Thoracic aorta (tissue), 2 donors: ENCODE measurements at regions not wholly inside any gene's neighbourhood (a gene's known extent, or its start where the extent isn't known, plus 50 kb on each side); places are given as distances from the start of the nearest gene placed in this dataset.

Source experiments
- ATAC-seq: fragments of 150-250 bp; one replicate; pipeline ENCODE4 v1.8.0; 2017; ENCODE audit warnings: low read depth; ENCODE audit not compliant: insufficient number of reproducible peaks, low FRiP score
- DNase-seq: peaks from one replicate; pipeline ENCODE4 v3.0.0-alpha.2; 2020; ENCODE audit warnings: low spot score
- H3K27ac ChIP-seq, 2 donors: fragments of 200-600 bp; sonication (generic); 1 replicate in 1 of 2; 2 replicates in 1 of 2; pipeline ENCODE4 v1.5.1; 2016; ENCODE audit warnings: mild to moderate bottlenecking in 2 of 2, moderate library complexity in 2 of 2
- H3K27me3 ChIP-seq: fragments of 200-600 bp; sonication (generic); replicated peaks from 2 replicates; pipeline ENCODE4 v1.6.0; 2016; ENCODE audit warnings: mild to moderate bottlenecking; ENCODE audit not compliant: insufficient read depth
- H3K36me3 ChIP-seq: fragments of 200-600 bp; sonication (generic); one replicate; pipeline ENCODE4 v1.5.1; 2016
- H3K4me1 ChIP-seq, 2 donors: fragments of 200-600 bp; sonication (generic); 1 replicate in 1 of 2; 2 replicates in 1 of 2; pipeline versions ENCODE4 v1.5.1 to v1.6.0; 2016; ENCODE audit warnings: low read depth in 2 of 2, mild to moderate bottlenecking in 1 of 2; ENCODE audit not compliant: control insufficient read depth in 1 of 2
- H3K4me3 ChIP-seq: fragments of 200-600 bp; sonication (generic); 2 replicates; pipeline ENCODE4 v1.5.1; 2016; ENCODE audit warnings: mild to moderate bottlenecking
- H3K9me3 ChIP-seq: fragments of 200-600 bp; sonication (generic); 2 replicates; pipeline ENCODE4 v1.5.1; 2016
- TF ChIP-seq, protein P1 (sequence below): fragments of 200-600 bp; sonication (generic); IDR thresholded peaks from one replicate; pipeline ENCODE4 v1.5.1; 2019; ENCODE audit warnings: antibody characterized with exemption

DNA sequence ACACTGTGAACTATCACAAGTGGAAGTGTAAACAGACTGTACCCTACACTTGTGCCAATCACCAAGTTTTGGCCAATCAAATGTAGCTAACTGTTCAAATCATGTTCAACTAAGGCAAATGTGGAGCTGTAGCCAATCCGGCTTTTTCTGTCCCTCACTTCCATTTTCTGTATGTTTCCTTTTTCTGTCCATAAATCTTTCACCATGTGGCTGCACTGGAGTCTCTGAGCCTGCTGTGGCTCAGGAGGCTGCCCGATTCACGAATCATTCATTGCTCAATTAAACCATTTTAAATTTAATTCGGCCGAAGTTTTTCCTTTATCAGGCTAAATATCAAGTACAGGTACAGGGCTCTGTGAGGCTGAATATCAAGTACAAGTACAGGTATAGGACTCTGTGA, 216.5 kb downstream of the RFC3 start:
- ATAC-seq, result no peak
- no peak overlapping the region for H3K27ac ChIP-seq
- no peaks in the 10 kb centered on the region for H3K4me1 ChIP-seq
- no peaks in the 10 kb centered on the region for H3K9me3 ChIP-seq
- no peaks in the 10 kb centered on the region for H3K27me3 ChIP-seq
- H3K4me3 ChIP-seq, result no peak overlapping the region
- DNase-seq, result no peak
- H3K36me3 ChIP-seq, result no peaks in the 10 kb centered on the region
- TF ChIP-seq, protein P1, sequence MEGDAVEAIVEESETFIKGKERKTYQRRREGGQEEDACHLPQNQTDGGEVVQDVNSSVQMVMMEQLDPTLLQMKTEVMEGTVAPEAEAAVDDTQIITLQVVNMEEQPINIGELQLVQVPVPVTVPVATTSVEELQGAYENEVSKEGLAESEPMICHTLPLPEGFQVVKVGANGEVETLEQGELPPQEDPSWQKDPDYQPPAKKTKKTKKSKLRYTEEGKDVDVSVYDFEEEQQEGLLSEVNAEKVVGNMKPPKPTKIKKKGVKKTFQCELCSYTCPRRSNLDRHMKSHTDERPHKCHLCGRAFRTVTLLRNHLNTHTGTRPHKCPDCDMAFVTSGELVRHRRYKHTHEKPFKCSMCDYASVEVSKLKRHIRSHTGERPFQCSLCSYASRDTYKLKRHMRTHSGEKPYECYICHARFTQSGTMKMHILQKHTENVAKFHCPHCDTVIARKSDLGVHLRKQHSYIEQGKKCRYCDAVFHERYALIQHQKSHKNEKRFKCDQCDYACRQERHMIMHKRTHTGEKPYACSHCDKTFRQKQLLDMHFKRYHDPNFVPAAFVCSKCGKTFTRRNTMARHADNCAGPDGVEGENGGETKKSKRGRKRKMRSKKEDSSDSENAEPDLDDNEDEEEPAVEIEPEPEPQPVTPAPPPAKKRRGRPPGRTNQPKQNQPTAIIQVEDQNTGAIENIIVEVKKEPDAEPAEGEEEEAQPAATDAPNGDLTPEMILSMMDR, result no peak

DNA sequence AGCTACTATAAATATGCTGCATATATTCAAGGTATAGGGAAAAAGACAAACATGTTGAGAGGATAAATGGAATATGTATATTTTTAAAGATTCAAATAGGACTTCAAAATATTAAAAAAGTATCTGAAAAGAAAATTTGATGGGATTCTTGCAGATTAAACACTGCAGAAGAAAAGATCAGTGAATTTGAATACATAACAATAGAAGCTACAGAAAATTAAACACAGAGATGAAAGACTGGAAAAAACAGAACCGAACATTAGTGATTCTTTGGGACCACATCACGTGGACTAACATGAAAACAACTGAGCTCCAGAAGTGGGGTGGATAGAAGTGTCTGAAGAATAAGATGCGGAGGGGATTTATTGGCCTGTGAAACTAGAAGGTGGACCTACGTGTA, 217.2 kb downstream of the RFC3 start:
- H3K27me3 ChIP-seq, result no peaks in the 10 kb centered on the region
- no peaks in the 10 kb centered on the region for H3K4me1 ChIP-seq
- H3K36me3 ChIP-seq, result no peaks in the 10 kb centered on the region
- TF ChIP-seq, protein P1, result no peak
- H3K4me3 ChIP-seq, result no peak overlapping the region
- H3K9me3 ChIP-seq, result no peaks in the 10 kb centered on the region
- H3K27ac ChIP-seq, result no peak overlapping the region
- no peak for DNase-seq
- no peak for ATAC-seq

DNA sequence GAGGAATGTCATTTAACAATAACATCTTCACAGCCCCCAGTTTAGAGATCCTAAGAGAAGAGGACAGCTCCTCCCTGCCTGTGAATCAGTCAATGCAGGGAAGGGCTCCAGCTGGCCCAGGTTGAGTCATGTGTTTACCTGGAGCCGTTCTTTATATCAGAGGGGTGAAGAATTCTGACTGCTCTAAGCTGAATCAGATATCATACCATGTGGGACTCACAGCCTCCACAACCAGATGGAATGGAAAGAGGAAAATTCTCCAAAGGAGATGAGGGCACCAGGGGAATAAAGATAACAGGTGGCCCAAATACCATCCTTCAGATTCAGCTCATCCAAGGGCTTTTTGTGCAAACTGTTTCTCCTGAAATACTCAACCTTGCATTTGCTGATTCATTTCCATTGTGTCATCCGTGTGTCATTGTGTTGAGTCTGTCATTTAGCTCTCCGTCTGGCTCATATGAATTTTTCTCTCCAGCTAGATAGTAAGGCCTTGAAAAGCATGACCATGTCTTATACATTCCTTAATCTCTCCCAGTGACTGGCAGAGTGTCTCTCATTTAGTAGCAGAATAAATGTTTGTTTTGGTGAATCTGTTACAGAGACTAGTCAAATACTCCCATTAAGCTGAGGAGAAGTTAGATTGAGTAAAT, 217.9 kb downstream of the RFC3 start:
- H3K4me1 ChIP-seq, result no peaks in the 10 kb centered on the region
- no peaks in the 10 kb centered on the region for H3K9me3 ChIP-seq
- H3K27me3 ChIP-seq, result no peaks in the 10 kb centered on the region
- no peaks in the 10 kb centered on the region for H3K36me3 ChIP-seq
- DNase-seq (no peak), ATAC-seq (no peak)
- no peak overlapping the region for H3K27ac ChIP-seq
- TF ChIP-seq, protein P1, result no peak
- H3K4me3 ChIP-seq, result no peak overlapping the region

DNA sequence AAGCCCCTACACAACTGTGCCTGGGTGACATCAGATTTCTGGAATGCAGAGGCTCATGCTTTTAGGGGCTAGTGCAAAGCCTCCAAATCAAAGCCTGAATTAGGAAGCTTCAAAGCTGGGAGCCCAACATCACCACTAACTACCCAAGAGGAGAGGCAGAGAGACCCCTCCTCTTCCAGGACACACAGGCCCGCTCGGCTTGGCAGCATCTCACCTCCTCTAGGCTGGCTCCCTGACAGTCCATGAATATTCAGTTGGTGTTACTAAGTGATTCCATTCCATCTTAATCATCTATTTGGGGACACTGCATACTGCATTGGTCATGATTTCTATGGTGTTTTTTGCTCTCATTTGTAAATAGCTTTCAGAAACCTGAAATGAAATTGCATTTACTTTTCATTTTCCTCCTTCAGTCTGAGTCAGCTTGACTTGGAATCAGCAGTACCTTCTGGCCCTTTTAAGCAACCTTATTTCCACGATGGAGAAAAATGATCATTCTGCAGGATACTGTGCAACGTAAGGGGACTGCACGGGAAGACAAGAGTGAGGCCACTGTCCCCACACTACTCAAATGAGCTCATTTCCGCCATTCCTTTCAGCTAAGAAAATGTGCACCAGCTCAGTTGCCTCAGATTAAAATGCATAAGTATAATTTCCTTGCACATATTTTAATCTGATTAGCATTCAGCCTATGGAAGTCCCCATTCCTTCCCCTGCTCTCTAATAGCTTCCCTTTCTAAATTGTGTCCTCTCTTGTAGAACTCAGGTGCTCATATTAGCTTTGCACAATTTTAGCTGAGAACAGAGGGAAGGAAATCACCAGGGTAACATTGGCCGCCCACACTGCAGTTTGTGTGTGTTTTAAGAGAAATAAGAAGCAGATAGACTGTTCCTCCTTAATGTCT, 219.9 kb downstream of the RFC3 start:
- Histone ChIP-seq H3K4me1 (no peaks in the 10 kb centered on the region), H3K36me3 (no peaks in the 10 kb centered on the region), H3K9me3 (no peaks in the 10 kb centered on the region), H3K27ac (no peak overlapping the region), H3K4me3 (no peak overlapping the region), H3K27me3 (no peaks in the 10 kb centered on the region)
- no peak for ATAC-seq
- DNase-seq, result no peak
- TF ChIP-seq, protein P1, result no peak

DNA sequence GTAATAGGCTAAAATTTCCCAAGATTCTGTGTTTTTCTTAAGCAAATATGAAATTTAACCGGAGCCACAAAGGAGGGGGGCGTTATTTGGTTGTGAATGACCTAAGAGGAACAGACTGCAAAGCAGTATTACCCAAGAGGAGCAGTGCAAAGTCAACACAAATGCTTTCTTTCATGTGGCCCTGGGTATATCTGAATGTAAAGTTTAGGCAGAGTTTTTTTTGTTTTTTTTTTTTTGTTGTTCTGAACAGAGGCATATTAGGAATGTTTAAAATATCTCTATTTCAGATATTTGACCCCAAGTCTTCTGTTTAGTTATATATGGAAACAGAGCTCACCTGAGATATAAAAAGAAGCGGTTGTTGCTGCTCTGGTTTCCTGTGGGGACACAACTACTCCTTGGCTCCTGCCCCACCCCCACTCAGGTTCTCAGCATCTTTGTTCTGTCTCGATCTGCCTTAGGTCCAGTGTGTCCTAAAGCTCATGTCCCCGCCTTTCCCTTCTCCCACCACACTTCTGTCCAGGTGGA, 220.7 kb downstream of the RFC3 start:
- ATAC-seq, result no peak
- no peak overlapping the region for H3K4me3 ChIP-seq
- no peaks in the 10 kb centered on the region for H3K9me3 ChIP-seq
- H3K36me3 ChIP-seq, result no peaks in the 10 kb centered on the region
- DNase-seq, result no peak
- TF ChIP-seq, protein P1, result no peak
- no peaks in the 10 kb centered on the region for H3K4me1 ChIP-seq
- no peaks in the 10 kb centered on the region for H3K27me3 ChIP-seq
- no peak overlapping the region for H3K27ac ChIP-seq
